ENCODE measurements at regions not wholly inside any gene's neighbourhood (a gene's known extent, or its start where the extent isn't known, plus 50 kb on each side); places are given as distances from the start of the nearest gene placed in this dataset.
"Not testable (repeated sequence)": the region's sequence is repeated elsewhere in the genome, so short reads cannot be mapped to it uniquely, and the experiment has no call there.

GRCh38 chr3:17865631-17866030 lies 123.2 kb upstream of the TBC1D5 start:
- DNase-seq: no peak

GRCh38 chr3:17861476-17861875 lies 119.0 kb upstream of the TBC1D5 start:
- DNase-seq: no peak

- DNase-seq: not testable (repeated sequence)
These were observed 118.5 kb upstream of the TBC1D5 start for GRCh38 chr3:17860840-17861471.

GRCh38 chr3:17852217-17852616 lies 109.8 kb upstream of the TBC1D5 start:
- DNase-seq: no peak

- no peak for DNase-seq
These were observed 108.0 kb upstream of the TBC1D5 start for GRCh38 chr3:17850448-17850847.

GRCh38 chr3:17848102-17848501 lies 105.7 kb upstream of the TBC1D5 start:
- DNase-seq: no peak

GRCh38 chr3:17847156-17847555 lies 104.7 kb upstream of the TBC1D5 start:
- no peak for DNase-seq

- no peak for DNase-seq
These were observed 104.0 kb upstream of the TBC1D5 start for GRCh38 chr3:17846466-17846865.

- DNase-seq: no peak
These were observed 102.8 kb upstream of the TBC1D5 start for GRCh38 chr3:17845026-17845812.

GRCh38 chr3:17844236-17844635 lies 101.8 kb upstream of the TBC1D5 start:
- no peak for DNase-seq

GRCh38 chr3:17841190-17841828 lies 98.9 kb upstream of the TBC1D5 start:
- peak; percentile 58 to 65 for DNase-seq

GRCh38 chr3:17840651-17841050 lies 98.2 kb upstream of the TBC1D5 start:
- DNase-seq: no peak

GRCh38 chr3:17840126-17840525 lies 97.7 kb upstream of the TBC1D5 start:
- no peak for DNase-seq

GRCh38 chr3:17836919-17837318 lies 94.5 kb upstream of the TBC1D5 start:
- no peak for DNase-seq

GRCh38 chr3:17836092-17836491 lies 93.7 kb upstream of the TBC1D5 start:
- DNase-seq: no peak

GRCh38 chr3:17833786-17834559 lies 91.5 kb upstream of the TBC1D5 start:
- DNase-seq: no peak

- no peak for DNase-seq
These were observed 89.6 kb upstream of the TBC1D5 start for GRCh38 chr3:17832016-17832415.

- no peak for DNase-seq
These were observed 88.9 kb upstream of the TBC1D5 start for GRCh38 chr3:17831366-17831765.

GRCh38 chr3:17830788-17831187 lies 88.4 kb upstream of the TBC1D5 start:
- no peak for DNase-seq

- no peak for DNase-seq
These were observed 86.0 kb upstream of the TBC1D5 start for GRCh38 chr3:17828388-17828787.

- no peak for DNase-seq
These were observed 82.9 kb upstream of the TBC1D5 start for GRCh38 chr3:17825298-17825697.

- no peak for DNase-seq
These were observed 81.4 kb upstream of the TBC1D5 start for GRCh38 chr3:17823816-17824215.

GRCh38 chr3:17823036-17823435 lies 80.6 kb upstream of the TBC1D5 start:
- no peak for DNase-seq

All from CD4-positive, alpha-beta T cell treated with Interferon alpha-2 for 1 hour (primary cell).